GM21786 (cell line): ENCODE measurements at regions not wholly inside any gene's neighbourhood (a gene's known extent, or its start where the extent isn't known, plus 50 kb on each side); places are given as distances from the start of the nearest gene placed in this dataset.

Experiments
- ATAC-seq: cut with Tn5 transposase; IDR thresholded peaks from one replicate; pipeline ENCODE4 v1.9.1; 2021; ENCODE audit not compliant: unreplicated experiment

DNA sequence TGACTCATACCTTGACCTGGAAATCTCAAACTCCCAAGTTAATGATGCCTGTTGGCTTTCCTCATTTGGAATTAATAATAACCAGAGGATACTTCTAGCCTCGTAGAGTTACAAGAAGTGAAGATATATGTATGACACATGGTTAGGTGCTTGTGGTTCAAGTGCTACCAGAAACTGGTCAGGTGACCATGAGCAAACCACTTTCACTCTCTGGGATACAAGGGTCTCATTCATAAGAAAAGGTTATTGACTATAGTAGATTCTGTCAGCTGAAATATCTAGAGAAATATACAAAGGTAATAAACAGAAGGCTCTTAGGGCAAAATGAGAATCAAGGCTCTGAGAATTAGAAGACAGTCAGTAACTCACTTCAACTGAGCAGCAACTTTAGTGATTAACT, 233.3 kb downstream of the KCNA4 start:
- ATAC-seq, result no peak

DNA sequence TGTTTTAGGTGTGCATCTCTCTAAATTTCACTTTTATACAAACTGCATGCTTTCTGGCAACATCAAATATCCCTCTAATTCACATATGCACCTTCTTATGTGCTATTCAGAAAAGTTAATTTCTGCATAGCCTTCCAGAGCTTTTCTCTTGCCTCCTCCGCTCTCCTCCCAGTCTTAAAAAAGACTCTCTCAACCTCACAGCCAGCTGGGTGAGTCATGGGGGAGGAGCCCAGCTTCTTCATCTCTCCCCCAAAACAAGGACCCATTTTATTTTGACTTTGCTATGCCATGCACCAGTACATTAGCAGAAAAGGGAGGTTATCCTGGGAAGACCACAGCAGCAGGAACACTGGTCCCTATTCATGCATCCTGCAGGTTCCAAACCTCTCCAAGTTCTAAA, 234.4 kb downstream of the KCNA4 start:
- ATAC-seq, result no peak

DNA sequence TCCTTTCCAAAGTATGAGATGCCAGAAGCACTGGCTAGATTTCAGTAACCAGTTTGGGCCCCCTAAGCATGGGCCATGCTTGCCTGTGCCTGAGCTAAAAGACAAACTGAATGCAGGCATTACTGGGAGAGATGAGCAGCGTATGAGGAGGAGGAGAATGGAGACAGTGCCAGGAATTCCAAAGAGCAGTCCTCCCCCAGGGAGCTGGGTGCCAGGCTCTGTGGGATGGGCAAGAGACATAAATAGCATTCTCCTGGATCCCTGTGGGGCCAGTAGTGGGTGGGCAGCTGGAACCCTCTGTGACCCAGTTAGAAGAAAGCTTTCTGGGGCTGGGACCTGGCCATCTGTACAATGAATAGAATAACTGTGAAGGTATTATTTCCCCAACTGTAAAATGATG, 235.6 kb downstream of the KCNA4 start:
- ATAC-seq, result no peak

DNA sequence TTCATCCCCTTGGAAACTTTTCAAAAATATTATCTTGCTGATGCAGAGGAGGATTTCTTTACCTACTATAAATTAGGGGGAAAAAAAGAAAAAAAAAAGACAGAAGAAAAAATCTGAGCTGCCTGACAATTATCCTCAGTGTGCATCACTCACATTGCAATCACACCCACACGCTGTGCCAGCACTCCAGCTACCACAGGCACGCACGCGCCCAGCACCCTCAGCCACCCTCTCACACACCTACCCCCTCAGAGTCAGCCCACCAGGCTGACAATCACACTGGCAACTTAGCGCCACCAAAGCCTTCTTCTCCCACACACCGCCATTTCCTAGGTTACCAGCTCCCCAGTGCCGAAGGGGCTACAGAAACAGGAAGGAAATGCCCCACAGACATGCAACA, 236.1 kb downstream of the KCNA4 start:
- ATAC-seq, result no peak

DNA sequence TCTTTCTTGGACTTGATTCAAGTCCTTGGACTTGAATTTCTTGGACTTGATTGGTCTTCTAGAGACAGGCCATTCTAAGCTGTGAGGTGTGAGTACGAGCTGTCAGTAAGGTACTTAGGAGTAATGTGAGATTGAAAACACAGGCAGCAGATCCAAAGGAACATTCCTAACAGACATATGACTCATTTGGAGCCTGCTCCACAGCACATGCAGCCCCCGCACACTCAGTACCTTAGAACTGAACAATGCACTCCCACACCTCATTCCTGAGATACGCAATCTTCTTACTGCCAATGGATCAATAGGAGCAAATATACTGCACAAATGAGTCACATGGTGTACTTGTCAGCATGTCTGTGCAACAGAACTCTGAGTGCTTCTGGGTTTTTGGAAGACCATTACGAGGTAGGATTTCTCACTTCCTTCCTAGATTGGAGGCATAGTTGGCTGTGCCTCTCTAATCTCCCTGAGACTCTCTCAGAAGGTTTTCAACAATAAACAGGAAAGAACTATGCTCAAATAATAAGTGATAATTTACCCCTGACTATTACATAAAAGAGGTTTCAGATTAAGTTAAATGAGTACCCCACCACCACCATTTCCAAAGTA, 243.1 kb downstream of the KCNA4 start:
- no peak for ATAC-seq

DNA sequence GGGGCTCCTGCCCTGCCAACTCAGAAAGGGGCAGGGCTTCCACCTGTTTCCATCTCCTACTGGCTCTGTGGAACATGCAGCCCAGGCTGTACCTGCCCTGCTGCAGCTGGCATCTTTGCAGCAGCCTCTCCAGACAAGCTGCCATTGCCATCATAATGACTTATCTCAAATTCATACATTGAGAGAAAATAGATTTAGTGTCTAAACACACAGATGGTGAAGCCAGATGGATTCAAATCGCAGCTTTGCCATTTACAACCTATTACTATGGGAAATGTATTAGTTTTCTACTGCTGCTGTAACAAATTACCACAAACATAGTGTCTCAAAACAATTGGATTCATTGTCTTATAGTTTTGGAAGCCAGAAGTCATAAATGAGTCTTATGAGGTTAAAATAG, 260.0 kb downstream of the KCNA4 start:
- ATAC-seq, result no peak

DNA sequence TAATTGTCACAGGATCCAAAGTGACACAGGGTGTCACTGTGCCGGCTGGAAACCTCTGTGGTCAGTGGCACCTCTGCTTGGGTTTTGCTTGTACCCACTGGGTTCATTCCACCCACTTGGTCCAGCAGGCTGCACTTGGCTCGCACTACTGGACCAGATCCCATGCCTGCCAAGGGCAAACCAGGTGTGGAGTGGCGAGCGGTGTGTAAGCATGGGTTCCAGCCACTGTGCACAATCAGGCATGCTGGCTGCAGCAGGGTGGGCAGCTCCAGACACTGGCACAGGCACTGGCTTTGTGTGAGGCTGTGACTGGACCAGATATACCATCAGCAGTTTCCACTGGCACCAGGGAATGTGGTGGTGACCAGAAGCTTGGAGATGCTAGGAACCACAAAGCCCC, 261.4 kb downstream of the KCNA4 start:
- ATAC-seq, result no peak

DNA sequence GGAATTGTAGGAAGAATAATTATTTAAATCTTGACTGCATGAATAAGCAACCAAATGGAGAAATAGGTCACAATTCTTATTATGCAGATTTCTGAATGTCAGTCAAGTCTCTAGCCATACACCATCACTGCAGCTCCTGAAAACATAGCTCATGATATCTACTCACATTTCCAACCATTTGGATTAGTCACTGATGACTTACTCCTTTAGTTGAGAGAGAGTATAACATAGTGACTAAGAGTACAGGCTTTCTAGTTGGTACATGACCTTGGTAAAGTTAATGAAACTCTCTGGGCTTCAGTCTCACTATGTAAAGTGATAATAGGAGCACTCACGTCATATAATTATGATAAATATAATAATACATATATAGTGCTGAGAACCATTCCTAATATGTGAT, 265.2 kb downstream of the KCNA4 start:
- ATAC-seq, result no peak

DNA sequence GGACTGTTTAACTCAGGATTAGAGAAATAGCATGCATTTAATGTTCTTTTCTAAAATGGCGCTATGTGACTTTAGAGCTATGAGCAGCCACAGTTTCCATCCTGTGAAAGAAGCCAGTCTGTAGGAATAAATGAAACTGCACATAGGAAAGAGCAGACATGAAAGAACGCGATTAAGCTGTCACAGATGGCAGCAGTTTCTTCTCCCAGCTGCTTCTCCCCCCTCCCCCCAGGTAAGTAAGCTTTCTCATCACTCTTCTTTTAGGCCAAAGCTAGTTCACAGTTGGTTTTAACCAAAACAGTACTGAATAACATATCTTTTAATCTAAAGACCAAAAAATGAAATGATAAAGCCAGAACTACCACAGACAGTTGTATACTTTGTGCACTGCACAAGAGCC, 266.4 kb downstream of the KCNA4 start:
- no peak for ATAC-seq

DNA sequence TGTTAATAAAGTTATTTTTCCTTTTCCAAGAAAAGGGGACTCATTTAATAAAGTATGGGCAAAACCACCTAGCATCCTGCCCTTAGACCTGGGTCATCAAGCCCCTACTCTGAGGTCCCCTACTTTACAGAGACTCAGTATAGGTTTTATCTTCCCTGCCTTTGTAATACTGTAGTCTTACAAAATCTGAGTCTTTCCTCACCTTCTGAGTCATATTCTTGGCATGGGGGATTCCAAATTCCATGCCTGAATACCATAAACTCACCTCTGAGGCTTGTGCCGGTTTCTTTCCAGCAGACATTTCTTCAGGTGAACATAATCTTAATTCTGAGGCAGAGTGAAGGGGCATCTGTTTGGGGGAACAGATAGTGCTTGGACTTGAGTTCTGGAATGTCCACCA, 282.5 kb downstream of the KCNA4 start:
- no peak for ATAC-seq

DNA sequence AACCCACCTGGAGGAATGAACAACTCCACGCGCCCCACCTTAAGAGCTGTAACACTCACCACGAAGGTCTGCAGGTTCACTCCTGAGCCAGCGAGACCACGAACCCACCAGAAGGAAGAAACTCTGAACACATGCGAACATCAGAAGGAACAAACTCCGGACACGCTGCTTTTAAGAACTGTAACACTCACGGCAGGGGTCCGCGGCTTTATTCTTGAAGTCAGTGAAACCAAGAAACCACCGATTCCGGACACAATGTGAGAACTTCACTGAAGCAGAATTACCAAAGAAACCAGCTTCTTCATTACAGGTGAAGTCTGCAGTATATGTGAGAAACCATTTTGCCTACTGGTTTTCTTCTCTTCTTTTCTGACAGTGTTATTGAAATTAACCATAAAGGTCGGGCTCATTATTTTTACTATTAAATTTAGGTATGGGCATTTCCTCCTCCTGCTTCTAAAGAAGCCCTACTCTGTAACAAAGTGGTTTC, 303.0 kb downstream of the KCNA4 start:
- ATAC-seq, result no peak

DNA sequence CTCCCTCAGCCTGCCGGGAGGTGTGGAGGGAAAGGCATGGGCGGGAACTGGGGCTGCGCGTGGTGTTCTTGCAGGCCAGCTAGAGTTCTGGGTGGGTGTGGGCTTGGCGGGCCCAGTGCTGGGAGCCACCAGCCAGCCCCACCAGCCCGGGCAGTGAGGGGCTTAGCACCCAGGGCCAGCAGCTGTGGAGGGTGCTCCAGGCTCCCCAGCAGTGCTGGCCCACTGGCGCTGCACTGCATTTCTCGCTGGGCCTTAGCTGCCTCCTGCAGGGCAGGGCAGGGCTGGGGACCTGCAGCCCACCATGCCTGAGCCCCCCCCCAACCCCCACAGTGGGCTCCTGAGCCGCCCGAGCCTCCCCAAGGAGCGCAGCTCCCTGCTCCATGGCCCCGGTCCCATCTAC, 304.2 kb downstream of the KCNA4 start:
- no peak for ATAC-seq

DNA sequence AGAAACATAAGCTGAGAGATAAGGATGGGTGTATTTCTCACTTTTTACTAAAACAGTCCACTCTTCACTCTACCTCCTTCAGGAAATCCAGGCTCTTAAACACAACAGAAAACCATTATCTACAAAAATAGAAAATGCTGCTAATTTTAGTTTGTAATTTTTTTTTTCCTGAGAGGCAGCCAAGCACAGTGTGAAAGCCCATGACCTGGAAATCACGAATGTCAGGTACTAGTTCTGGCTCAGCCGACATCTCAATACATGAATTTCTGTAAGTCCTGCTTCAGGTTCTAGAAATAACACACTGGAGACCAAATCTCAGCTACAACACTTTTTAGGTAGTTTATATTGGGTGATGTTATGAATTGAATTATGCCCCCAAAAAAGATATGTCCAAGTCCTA, 308.9 kb downstream of the KCNA4 start:
- ATAC-seq, result no peak

DNA sequence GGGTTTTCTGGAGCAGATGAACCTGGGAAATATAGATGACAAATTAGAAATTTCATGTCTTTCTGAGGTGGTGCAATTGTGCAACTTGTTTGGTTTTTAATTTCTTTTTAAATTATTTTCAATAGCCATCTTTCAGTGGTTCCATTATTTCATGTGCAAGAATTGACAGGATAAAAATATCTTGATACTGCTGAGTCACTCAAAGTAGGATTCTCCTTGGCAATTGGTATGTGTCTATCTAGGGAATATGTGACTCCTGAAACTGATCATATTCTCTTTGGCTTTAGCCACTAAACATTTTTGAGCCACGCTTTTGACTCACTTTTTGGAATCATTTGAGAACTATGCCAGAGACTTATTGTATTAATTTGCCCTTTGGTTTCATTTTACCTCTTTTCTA, 331.5 kb downstream of the KCNA4 start:
- no peak for ATAC-seq

DNA sequence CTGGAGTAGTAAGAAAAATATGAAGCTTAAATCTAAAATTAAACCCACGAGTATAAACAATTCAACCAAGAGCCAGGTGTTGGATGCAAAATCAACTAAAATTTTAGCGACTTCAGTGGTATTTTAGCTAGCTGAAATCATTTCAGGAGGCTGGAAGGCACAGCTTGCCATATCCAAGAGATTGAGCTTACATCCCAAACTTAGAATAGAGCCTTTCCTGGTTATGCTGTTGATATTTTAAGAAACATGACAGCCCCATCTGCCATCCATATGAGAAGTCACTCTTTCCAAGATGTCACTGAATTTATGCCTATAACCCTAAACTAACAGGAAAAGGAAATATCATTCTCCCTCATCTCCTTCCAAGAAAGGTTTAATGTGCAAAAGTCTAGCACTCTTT, 334.0 kb downstream of the KCNA4 start:
- no peak for ATAC-seq

DNA sequence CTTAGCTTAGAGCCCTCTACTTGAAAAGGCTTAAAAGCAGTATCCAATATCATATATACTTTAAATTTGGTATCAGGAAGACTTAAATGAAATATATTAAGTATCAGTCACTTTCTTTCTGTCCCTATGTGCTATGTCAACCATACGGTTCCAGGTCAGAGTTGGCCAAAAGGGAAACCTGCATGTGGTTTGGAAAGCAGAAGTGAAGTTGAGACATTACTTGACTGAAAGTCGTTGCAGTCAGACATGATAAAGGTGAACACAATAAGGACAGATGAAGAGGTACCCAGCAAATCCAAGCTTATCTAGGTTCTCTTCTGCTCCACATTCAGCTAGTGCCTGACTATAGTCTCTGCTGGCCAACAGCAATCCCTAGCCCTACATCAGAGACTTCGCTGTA, 336.8 kb downstream of the KCNA4 start:
- peak; percentile 95 for ATAC-seq

DNA sequence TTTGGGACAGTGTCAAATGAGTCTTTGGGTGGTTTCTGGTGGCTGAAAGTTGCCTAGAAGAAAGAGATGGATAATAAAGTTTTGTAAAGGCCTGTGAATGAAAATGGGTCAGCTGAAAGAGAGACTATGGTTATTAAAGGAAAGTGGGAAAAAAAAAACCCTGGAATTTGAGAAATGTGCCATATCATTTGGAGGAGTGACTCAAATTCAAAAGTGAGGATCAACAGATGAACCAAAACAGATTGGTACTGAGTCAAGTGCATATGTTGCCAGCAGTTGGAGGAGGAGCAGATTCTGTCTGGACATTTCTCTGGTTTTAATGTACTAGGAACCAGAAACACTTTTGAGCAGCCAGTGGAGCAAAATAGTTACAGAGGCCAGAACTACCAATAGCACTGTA, 339.8 kb downstream of the KCNA4 start:
- ATAC-seq, result no peak

DNA sequence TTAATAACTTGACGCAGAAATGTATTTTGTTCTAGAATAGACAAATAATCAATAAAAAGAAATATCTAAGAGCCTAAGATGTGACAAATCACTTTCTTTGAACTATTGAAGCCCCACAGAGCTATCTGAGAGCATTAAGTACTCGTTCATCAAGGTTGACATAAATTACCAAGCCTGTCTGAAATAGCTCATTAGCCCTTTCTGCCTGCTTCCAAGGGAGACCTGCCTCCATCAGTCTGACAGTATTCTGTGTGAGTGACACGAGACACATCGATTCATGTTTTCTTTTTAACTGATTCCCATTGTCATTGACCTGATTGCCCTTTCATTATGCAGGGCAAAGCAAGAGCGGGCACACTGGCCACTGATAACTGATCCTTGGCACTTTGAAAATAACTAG, 347.5 kb downstream of the KCNA4 start:
- ATAC-seq, result no peak

DNA sequence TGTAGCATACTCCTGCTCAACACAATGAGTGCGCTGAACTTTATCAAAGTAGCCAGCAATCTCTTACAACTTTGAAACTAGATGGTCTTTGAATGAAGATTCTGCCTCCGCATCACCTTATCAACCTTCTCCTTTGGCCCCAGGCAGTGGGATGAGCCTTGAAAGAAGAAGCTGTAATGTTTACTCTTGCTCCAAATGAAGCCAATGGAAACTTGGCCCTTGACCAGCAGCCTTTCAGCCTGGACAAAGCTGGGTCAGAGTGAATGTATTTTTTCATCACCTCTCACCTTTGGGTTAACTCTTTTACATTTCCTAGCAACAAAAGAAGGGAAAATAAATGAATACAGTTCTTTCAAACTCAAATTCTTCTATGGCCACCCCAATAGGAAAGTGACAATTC, 359.1 kb downstream of the KCNA4 start:
- no peak for ATAC-seq

DNA sequence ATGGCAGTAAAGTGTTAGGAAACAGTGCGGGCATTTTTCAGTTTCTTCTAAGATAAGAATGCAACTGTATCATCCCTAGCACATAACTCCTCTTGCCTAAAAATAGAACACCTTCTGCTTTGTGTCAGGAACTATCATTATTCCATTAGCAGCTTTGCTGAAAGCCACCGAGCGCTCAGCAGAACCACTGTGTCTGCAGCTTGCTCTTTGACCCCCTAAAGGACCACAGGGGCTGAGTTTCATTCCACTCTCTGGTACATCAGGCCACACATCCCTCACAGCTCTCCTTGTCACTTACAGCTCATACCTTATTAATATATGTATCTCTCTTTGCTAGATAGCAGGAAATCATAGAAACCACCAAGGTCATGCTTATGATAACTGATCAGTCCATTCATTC, 360.2 kb downstream of the KCNA4 start:
- ATAC-seq, result no peak

DNA sequence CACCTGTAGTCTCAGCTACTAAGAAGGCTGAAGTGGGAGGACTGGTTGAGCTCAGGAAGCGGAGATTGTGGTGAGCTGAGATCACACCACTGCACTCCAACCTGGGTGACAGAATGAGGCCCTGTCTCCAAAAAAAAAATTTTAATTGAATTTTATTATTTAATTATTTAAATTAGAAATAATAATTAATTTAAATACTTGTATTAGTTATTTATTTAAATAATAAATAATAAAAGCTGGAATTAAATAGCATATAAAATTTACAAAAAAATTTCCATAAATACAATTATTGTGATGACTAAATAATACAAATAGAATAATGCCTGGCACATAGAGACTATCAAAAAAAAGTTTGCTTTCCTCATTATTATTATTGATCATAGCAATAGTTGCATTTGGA, 371.5 kb downstream of the KCNA4 start:
- no peak for ATAC-seq

DNA sequence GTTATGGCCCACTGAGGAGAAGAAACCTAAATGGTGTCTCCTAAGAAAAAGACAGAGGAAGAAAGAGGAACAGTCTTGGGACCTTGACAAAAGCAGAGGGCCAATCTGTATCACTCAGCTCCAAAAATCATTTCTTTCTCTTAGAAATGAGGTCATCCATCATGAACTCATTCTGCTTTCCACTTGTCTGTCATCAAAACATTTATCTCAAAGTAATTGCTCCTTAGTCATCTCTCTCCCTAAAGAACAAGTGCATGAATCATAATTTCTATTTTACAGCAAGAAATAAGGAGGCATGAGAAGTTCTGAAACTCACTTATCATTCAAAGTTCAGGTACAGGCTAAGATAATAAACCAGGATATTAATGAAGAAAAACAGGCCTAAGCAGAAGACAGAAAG, 375.6 kb downstream of the KCNA4 start:
- no peak for ATAC-seq

DNA sequence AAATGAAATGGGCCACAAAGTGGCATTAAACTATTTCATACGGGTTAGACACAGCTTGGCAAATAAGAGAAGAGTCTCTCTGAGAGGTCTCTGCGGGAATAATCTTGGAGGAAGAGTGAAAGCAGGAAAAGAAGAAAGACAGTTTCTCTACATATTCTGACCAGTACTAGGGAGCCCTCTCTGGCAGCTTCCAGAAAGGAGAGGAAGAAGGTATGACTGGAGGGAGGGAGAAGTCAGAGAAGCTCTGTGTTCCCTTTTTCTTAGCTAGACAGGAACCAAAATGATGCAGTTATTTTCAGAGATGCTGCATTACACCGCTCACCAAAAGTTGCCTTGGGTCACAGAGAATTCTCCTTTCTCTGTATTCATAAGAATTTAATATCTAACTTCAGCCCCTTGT, 382.1 kb downstream of the KCNA4 start:
- ATAC-seq, result no peak

DNA sequence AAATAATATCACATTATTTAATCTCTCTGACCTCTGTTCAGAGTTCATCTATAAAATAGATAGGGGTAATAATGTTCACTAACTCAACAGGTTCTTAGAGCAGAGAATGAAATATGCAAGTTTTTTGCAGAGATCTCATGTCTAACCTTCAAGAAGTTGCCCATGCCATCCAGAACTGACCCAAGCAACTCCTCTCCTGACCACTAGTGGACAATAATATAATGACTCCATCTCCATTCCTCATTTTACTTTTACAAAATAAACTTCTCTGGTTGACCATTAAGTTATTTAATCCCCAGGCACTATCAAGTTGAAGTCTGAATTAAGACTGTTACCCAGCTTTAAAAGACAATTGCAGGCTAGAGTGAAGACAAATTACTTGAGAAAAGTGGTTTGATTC, 382.6 kb downstream of the KCNA4 start:
- no peak for ATAC-seq
